ENCODE measurements at regions not wholly inside any gene's neighbourhood (a gene's known extent, or its start where the extent isn't known, plus 50 kb on each side); places are given as distances from the start of the nearest gene placed in this dataset.

DNA sequence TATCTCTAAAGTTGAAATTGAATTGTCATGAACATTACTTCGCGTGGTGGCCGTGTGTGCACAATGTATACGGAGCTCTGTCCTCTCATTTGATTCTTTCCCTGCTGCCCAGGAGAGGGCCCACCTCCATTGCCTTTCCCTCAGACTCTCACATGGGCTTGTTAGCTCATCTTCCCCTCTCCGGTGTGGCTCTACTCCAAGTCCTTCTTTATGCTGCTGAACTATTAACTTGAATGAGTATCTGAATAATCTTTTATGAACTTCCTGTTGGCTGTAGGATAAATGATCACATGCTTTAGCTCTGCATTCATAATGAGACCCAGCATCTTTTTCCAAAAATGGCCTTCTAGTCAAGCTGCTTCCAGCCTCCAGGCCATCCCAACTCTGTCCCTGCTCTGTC, 68.8 kb upstream of the CLNK start:
- TF ChIP-seq, protein P1, sequence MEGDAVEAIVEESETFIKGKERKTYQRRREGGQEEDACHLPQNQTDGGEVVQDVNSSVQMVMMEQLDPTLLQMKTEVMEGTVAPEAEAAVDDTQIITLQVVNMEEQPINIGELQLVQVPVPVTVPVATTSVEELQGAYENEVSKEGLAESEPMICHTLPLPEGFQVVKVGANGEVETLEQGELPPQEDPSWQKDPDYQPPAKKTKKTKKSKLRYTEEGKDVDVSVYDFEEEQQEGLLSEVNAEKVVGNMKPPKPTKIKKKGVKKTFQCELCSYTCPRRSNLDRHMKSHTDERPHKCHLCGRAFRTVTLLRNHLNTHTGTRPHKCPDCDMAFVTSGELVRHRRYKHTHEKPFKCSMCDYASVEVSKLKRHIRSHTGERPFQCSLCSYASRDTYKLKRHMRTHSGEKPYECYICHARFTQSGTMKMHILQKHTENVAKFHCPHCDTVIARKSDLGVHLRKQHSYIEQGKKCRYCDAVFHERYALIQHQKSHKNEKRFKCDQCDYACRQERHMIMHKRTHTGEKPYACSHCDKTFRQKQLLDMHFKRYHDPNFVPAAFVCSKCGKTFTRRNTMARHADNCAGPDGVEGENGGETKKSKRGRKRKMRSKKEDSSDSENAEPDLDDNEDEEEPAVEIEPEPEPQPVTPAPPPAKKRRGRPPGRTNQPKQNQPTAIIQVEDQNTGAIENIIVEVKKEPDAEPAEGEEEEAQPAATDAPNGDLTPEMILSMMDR (IDR thresholded peaks at IDR 0.05) = no peak
- TF ChIP-seq POLR2AphosphoS5 (IDR thresholded peaks at IDR 0.05) (no peak), POLR2A (IDR thresholded peaks at IDR 0.05) (no peak), EP300 (IDR thresholded peaks at IDR 0.05) (no peak)

All from upper lobe of left lung (tissue), 4 donors.